GM12801 (cell line): ENCODE measurements at regions not wholly inside any gene's neighbourhood (a gene's known extent, or its start where the extent isn't known, plus 50 kb on each side); places are given as distances from the start of the nearest gene placed in this dataset.

Source experiments
- TF ChIP-seq, protein P1 (sequence below): IDR thresholded peaks from one replicate; pipeline ENCODE4 v1.5.1; 2011; ENCODE audit warnings: control low read depth; ENCODE audit not compliant: insufficient read length; ENCODE audit errors: extremely low read depth

DNA sequence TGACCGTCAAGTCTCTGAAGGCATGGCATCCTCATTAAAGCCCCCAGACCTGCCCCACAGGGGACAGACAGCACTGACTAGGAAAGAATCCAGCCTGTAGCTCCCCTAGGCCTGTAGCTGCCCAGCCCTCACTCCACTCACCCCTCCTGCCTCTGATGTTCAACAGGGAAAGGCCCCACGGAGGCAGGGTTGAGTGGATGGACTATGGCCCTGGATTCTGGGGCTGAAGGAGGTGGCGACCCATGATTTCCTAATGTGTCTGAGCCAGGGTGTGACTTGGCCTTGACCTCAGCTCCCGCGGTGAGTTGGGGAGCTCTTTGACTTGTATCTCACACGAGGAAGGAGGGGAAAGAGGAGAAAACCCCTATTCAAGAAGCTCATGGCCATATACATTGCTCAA is 238.5 kb upstream of the CSF3R start:
- TF ChIP-seq, protein P1, sequence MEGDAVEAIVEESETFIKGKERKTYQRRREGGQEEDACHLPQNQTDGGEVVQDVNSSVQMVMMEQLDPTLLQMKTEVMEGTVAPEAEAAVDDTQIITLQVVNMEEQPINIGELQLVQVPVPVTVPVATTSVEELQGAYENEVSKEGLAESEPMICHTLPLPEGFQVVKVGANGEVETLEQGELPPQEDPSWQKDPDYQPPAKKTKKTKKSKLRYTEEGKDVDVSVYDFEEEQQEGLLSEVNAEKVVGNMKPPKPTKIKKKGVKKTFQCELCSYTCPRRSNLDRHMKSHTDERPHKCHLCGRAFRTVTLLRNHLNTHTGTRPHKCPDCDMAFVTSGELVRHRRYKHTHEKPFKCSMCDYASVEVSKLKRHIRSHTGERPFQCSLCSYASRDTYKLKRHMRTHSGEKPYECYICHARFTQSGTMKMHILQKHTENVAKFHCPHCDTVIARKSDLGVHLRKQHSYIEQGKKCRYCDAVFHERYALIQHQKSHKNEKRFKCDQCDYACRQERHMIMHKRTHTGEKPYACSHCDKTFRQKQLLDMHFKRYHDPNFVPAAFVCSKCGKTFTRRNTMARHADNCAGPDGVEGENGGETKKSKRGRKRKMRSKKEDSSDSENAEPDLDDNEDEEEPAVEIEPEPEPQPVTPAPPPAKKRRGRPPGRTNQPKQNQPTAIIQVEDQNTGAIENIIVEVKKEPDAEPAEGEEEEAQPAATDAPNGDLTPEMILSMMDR = no peak

DNA sequence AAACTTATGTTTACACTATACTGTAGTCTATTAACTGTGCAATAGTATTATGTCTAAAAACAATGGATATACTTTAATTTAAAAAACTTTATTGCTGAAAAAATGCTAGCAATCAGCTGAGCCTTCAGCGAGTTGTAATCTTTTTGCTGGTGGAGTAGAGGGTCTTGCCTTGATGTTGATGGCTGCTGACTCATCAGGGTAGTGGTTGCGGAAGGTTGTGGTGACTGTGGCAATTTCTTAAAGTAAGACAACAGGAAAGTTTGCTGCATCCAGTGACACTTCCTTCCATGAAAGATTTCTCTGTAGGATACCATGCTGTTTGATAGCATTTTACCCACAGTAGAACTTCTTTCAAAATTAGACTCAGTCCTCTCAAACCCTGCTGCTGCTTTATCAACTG is 234.7 kb upstream of the CSF3R start:
- TF ChIP-seq, protein P1 = no peak

DNA sequence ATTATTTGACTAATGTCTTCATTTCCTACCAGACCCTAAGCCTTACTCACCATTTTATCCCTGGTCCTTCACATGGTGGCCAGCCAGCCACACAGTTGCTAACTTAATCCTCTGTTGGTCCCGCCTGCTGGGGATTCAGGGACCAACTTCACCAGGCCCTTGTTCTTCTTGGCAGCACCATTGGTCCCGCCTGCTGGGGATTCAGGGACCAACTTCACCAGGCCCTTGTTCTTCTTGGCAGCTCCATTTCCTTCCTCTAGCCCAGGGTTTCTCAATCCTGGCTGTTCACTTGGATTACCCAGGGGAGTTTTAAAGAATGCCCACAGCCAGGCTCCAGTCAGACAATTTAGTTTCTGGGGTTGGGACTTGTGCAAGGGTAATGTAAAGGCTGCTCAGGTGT is 233.1 kb upstream of the CSF3R start:
- TF ChIP-seq, protein P1 = no peak

DNA sequence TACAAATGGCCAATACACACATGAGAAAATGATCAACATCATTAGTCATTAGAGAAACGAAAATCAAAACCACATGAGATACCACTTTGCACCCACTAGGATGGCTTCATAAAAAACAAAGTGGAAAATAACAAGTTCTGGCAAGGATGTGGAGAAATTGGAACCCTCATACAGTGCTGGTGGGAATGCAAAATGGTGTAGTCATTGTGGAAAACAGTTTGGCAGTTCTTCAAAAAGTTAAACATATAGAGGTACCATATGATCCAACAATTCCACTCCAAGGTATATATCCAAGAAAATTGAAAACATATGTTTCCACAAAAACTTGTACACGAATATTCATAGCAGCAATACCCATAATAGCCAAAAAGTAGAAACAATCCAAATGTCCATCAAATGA is 231.6 kb upstream of the CSF3R start:
- TF ChIP-seq, protein P1 = no peak

DNA sequence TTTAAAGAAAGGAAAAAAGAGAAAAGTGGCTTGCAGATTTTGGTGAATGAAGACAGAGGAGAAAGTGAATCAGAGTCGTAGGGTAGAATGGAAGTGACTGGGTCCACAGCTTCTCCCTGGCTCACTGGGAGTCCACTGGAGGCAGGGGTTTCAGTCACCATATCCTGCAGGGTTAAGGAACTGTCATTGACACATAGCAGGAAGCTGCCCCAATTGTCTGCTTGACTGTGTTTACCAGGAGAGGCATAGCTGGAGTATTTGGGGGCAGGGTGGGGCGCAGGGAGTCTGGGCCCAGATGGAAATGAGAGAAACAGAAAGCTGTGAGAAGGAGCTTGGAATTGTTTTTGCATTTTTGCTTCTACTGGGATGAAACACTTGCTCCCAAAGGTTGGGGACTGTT is 228.8 kb upstream of the CSF3R start:
- TF ChIP-seq, protein P1 = no peak

DNA sequence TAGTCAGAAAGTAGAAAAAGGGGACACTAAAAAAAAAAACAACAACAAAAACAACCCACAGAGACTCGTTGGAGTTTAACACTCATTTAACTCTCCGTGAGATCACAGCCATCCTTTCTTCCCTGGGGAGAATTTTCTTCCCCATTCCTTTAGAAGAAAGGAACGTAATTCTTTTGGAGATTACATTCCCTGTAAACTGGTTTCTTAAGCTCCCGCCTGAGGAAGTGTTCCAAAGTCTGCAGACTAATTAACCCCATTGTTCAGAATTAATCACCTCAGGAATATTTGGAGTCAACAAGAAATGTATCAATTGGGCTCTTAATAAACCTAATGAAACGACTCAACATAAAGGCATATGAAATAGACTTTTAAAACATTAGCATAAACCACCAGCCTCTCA is 228.2 kb upstream of the CSF3R start:
- TF ChIP-seq, protein P1 = no peak

DNA sequence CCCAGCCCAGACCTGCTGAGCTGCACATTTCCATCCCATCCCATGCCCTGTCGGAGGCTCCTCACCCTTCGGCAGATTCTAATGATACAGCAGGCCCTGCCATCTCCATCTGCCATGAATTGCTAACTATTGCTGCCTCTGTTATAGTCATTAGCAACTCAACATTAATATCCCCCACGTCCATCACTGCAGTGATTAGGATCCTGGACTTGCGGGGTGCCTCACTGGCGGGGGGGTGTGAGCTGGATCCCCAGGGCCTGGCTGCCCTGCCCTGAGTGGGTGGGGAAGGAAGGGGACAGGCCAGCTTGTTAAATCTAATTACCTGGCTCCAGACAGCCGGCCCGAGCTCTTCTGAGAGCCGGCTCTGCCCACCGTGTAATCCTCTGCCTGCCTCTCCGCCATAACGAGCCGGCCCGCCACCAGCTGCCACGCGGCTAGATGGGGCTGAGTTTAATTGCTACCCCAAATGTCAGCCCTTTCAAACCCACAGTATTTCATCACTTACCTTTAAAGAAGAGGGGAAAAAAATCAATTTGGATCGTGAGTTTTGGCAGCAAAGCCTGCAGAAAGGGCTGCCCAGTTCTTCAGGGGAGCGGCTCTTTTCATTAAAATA is 227.3 kb upstream of the CSF3R start:
- TF ChIP-seq, protein P1 = no peak

DNA sequence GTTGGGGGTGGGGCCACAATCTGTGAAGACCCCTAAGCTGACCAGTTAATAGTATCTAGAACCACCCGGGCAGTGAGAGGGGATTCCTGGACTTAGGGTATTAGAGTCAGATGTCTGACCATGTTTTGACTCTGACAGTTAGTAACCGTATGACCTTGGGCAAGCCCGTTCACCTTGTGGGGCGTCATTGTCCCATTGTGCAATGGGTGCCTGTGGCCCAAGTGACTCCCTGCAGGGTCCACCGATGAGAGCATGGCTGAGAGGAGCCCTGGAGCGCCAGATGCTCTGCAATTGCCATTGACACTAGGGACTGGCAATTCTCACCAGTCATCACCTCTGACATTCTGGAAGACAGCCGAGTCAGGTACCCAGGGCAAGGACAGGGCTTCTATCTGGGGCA is 225.9 kb upstream of the CSF3R start:
- TF ChIP-seq, protein P1 = no peak
